Fibroblast of peridontal ligament (primary cell): ENCODE measurements at regions not wholly inside any gene's neighbourhood (a gene's known extent, or its start where the extent isn't known, plus 50 kb on each side); places are given as distances from the start of the nearest gene placed in this dataset.

Experiments used
- DNase-seq: peaks from one replicate; pipeline ENCODE4 v3.0.0-alpha.2; 2010; ENCODE audit errors: extremely low read depth

- DNase-seq, result peak; percentile 69
These were observed 513.6 kb upstream of the PITX2 start for GRCh38 chr4:111136438-111136837.

- no peak for DNase-seq
These were observed 514.1 kb upstream of the PITX2 start for GRCh38 chr4:111136967-111137366.

DNA sequence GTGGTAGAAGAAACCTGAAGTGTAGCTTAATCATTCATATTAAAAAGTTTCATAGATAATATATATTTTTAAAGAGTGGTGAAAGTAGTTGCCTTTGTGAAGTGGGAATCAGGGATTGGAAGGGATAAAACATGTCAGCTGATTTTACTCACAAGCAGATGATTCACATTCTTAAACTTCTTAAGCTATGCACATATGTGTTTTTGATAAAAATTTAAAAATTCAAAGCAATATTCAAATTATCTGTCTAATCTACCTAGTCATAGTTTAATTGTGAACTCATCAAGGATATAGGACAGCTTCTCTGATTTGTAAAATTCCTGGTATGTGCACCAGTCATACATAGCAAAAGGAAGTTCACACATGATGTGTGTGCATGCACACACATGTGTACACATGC lies 520.6 kb upstream of the PITX2 start:
- DNase-seq, result no peak

GRCh38 chr4:111154934-111155333 lies 532.1 kb upstream of the PITX2 start:
- no peak for DNase-seq

DNA sequence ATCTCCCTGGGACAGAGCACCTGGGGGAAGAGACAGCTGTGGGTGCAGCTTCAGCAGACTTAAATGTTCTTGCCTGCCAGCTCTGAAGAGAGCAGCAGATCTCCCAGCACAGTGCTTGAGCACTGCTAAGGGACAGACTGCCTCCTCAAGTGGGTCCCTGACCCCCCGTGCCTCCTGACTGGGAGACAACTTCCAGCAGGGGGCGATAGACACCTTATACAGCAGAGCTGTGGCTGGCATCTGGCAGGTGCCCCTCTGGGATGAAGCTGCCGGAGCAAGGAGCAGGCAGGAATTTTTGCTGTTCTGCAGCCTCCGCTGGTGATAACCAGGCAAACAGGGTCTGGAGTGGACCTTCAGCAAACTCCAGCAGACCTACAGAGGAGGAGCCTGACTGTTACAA lies 541.7 kb upstream of the PITX2 start:
- DNase-seq, result peak; percentile 3

- no peak for DNase-seq
These were observed 551.5 kb upstream of the PITX2 start for GRCh38 chr4:111174331-111174730.

- no peak for DNase-seq
These were observed 555.4 kb upstream of the PITX2 start for GRCh38 chr4:111178231-111178630.

- no peak for DNase-seq
These were observed 564.2 kb upstream of the PITX2 start for GRCh38 chr4:111187108-111187507.

DNA sequence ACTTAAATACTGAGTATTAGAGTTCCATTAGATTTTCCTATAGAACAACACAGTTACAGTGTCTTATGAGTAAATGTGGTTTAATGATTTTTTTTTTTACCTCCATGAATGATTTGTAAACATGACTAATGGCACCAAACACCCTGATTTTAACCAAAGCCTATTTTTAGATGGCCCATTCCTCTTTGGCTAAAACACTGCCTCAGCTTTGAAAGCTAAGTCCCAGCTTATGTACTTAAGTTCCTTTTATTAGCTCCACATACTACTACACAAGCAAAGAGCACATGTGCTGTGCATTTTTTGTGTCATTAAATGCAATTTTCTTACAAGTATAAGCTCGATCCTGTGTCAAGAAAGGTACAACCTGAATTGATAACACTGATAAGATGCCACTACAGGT lies 575.6 kb upstream of the PITX2 start:
- no peak for DNase-seq

GRCh38 chr4:111204797-111205196 lies 581.9 kb upstream of the PITX2 start:
- DNase-seq, result peak; percentile 4

DNA sequence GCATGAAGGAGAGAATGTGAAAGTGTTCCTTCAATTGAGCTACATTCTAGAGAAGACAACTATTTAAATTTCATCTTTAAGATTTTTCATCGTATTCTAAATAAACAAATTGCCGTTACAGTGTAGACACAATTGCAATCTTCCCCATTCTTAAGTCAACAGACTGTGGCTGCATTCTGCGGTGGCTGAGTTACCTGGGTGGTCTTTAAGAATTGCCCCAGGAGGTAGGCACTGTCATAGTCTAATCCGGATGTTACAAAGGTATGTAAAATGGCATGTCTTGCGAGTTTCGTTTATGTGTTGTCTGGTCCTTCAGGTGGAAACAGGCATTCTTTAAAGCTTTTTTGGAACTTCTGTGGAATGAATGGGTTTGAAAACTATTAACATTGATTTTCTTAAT lies 586.1 kb upstream of the PITX2 start:
- no peak for DNase-seq

DNA sequence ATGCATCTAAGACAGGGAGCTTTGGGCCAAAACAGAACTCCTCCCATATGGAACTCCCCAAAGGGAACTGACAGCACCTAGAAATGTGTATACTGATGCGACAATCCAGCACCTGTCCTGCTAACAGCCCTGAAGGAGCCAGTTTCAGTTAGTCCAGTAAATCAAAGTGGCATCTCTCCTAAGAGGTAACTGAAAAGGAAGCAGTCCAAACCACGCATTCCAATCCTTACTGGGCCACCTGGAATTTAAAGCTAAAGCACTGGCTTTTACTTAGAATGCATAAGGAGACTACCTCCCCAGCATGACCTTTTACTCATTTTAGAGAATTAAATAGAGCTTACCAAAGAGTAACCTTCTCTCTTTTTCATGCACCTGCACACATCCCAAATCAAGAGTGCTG lies 586.8 kb upstream of the PITX2 start:
- no peak for DNase-seq

DNA sequence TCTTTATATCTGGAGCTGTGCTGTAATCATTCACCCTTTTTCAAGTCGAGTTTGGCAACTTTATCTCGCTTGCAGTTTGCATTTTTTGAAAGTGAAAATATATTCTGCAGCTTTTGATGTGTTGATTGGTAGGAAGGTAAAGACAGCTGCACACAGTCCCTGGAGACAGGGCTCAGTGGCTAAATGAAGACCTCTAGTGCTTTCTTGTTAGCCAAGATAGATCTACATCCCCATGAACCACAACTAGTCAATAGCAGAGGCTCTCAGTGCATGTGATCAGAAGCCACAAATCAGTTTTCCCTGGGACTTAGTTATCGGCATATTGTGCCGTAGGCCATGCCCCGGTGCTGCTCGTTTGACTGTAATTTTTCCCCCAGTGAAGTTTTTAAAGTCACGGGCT lies 587.7 kb upstream of the PITX2 start:
- DNase-seq, result no peak

DNA sequence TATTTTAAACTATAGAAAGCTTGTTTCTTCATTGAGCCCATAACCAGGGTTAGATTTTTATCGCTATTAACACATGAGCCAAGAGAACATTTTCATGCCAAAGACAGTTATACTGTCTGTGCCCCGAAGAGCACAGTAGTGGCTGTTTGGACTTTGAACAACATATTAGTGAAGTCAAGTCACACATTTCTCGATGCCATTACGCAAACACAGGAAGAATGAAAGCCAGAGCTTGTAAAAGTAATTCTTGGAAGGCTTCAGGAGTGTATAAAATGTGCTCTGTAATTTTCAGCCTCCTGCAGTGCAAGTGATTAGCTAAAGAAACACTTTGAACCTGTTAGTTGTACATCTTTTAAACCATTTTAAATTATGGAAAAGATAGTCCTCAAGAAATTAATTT lies 590.7 kb upstream of the PITX2 start:
- DNase-seq, result no peak

DNA sequence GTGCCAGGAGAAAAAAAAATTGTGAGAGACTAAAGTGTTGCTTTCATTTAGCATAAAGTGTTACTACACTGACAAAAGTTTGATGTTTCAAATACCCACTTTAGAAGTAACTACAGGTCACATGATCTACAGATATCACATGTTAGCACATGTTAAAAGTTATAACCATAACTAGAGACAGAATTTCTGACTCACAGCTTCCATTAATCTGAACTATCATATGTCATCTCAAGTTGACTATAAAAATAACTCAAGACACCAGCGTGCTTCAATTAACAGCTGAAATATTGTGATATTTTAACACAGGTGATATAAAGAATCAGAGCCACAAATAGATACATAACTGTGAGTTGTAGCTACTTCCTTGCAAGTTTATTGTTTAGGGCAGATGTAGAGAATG lies 591.5 kb upstream of the PITX2 start:
- DNase-seq, result no peak

DNA sequence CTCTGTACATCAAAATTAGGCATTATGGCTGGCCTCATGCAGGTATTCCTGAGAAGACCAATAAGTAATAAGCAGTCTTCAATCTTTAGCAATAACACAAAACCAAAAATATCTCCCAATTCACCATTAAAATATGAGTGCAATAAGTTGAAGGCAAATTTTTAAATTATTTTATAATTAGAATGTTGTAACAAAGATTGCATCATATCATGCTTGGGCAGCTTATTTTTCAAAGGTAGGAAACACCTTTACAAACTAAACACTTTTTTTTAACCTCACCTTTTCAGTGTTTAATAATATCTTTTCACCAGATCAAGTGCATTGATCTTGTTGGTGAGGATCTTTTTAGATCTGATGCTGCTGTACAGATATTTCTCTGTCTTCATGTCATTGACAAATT lies 592.9 kb upstream of the PITX2 start:
- DNase-seq, result no peak

DNA sequence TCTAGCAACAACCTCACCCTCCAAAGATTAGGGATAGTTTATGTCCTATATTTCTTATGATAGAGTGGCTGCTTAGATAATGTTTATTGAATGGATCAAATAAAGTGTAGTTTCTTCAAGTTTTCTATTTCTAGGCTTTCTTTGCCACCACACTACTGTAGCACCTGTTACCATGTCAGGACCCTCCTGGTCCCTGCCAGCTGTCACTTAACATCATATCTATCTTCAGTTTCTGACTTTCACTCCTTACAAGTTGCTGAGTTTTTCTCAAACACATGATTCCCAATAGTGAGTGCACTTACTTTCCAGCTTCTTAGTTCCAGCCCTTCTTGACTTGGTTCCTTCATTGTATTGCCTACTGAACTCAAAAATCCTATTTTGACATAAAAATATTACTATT lies 593.9 kb upstream of the PITX2 start:
- no peak for DNase-seq

DNA sequence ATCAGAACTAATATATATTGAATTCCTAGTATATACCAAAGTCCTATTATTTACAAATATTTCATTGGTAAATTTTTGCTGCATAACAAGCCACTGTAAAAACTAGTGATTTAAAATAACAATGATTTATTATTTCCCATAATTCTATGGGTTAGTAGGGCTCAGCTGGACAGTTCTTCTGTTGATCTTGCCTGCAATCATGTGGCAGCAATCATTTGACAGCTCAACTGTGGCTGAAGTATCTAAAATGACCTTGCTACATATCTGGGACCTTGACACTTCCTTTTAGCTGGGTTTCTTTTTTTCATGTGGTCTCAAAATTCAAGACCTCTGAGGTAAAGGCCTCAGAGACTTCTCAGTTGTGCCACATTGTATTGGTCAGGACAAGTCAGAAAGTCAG lies 598.5 kb upstream of the PITX2 start:
- no peak for DNase-seq

- no peak for DNase-seq
These were observed 605.5 kb upstream of the PITX2 start for GRCh38 chr4:111228396-111228795.

DNA sequence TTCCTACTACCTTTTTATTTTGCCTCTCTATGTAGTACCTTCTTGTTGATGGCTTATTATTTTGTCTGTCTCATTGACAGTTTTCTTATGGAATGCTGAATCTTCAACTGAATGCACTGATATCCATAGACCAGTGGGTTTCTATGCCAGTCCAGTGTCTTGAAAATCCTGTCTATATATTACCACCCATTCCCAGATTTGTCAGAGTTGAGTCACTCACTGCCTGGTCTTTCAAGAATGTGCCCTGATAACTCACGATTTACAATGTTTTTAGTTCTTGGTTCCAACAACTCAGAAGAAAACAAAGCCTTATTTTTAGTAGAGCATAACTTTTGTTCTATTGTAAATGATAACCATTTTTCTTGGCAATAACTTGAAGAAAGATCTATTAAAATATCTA lies 606.0 kb upstream of the PITX2 start:
- DNase-seq, result peak; percentile 39

DNA sequence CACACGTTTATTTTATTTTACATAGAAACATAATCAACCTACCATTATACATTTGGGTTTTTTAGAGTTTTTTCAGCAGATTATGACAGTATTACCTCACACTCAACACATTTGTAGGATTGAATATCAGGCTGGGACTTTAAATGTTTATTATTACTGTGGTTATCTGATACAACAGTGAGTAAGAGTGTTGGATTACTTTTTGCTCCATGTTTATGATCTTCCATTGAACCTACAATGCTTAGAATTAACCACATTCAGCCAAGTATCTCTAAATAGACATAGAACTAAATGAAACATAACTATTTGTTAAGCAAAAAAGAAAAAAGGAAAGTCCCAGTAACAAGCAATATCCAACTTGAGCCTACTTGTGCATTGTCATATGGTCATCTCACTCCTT lies 607.4 kb upstream of the PITX2 start:
- peak; percentile 66 for DNase-seq

GRCh38 chr4:111231281-111231680 lies 608.4 kb upstream of the PITX2 start:
- no peak for DNase-seq

DNA sequence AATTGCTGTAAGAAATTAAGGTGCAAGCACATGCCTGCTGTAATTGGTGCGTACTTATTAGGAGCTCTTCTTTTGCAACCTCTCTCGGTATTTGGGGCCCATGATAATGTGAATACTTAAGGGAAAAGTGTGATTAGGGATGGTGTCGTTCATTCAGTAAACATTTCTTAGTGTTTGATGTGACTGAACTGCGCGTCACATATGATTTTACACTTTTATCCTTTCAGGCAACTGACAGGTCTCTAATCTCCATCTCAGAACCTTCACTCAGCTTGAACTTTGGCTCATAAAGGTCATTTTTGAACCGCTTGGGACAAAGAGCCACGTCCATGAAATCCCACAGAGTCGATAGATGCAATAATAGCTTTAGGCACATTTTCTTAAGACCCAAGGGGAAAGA lies 612.1 kb upstream of the PITX2 start:
- no peak for DNase-seq

DNA sequence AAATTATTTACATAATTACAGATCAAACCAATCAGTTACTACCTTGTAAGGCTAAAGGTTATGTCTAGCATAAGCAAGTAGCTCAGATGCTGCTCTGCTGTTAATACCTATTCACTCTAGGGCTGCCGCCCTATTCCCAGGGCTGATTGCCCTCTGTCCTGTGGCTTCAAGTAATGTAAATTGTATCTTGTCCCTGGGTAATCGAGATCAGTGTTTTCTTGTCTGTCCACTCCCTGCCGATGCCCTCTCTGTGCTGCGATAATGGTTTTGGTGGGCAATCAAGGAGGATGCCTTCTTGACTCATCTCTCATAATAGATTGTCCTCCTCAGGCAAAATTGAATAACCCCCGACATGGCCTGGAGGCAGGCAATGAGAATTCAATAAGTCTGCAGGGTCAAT lies 641.0 kb upstream of the PITX2 start:
- no peak for DNase-seq

DNA sequence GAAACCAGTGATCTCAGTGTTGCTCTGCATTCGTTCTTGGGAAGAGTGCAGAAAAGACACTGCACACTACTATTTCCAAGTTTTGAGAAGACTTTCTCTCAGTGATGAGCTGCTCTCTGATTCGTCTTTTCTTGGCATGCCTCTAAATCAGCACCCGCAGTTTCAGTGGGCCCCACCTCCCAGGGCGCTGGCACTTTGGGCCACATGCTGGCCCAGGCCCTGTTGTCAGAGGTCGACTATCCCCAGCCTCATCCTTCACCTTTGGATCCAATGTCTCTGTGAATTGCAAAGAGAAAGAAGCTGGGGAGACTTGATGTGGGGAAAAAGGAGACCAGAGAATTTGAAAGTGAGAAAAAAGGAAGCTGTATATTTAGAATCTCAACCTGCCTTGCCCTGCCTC lies 644.1 kb upstream of the PITX2 start:
- no peak for DNase-seq
